Vagina (tissue), 2 donors: ENCODE measurements at regions not wholly inside any gene's neighbourhood (a gene's known extent, or its start where the extent isn't known, plus 50 kb on each side); places are given as distances from the start of the nearest gene placed in this dataset.

Experiments used
- CTCF ChIP-seq, 3 experiments: fragments of 450-650 bp in 2 of 3; fragments of 200-600 bp in 1 of 3; sonication (generic) in 1 of 3; IDR thresholded peaks; one replicate each; pipeline ENCODE4 v1.5.1; 2017 to 2019; ENCODE audit warnings: antibody characterized with exemption in 3 of 3, mild to moderate bottlenecking in 2 of 3, moderate library complexity in 2 of 3
- POLR2A ChIP-seq, 2 donors: fragments of 450-650 bp; IDR thresholded peaks; one replicate each; pipeline ENCODE4 v1.6.1; 2017; ENCODE audit warnings: antibody characterized with exemption in 2 of 2, mild to moderate bottlenecking in 2 of 2, moderate library complexity in 2 of 2
- POLR2AphosphoS5 ChIP-seq, 2 donors: sonication (generic); formaldehyde crosslinking; IDR thresholded peaks; one replicate each; pipeline ENCODE4 v1.9.0; 2017; ENCODE audit warnings: antibody characterized with exemption in 2 of 2, mild to moderate bottlenecking in 2 of 2, low read depth in 1 of 2; ENCODE audit not compliant: insufficient read depth in 1 of 2

DNA sequence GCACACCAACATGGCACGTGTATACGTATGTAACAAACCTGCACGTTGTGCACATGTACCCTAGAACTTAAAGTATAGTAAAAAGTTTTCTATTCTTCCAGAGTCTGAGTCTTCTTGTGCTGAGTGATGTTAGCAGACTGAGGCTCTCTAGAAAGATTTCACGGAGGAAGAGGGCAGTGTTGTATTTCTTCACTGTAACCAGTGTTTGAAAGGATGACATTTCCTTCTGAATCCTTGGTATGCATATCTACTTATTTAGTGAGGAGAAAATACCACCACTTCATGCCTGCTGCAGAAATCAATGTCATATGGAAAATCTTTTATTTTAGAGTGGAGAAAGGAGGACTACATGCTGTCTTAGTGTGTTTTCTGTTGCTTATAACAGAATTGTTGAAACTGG, 357.1 kb downstream of the CCDC85A start:
- TF ChIP-seq CTCF (IDR thresholded peaks at IDR 0.05) (no peak), POLR2AphosphoS5 (IDR thresholded peaks at IDR 0.05; ENCODE audit: insufficient read depth in 1 of 2, low read depth in 1 of 2) (no peak), POLR2A (IDR thresholded peaks at IDR 0.05) (no peak)
